ENCODE measurements at regions not wholly inside any gene's neighbourhood (a gene's known extent, or its start where the extent isn't known, plus 50 kb on each side); places are given as distances from the start of the nearest gene placed in this dataset.

- TF ChIP-seq FOXP2 (optimal IDR thresholded peaks at IDR 0.05; ENCODE audit: borderline replicate concordance, extremely low read depth, extremely low read length, insufficient read depth) (no peak), REST (IDR thresholded peaks at IDR 0.05; ENCODE audit: insufficient read depth in 1 of 2, low read depth in 2 of 2, low read length in 2 of 2) (no peak), TAF1 (IDR thresholded peaks at IDR 0.05; ENCODE audit: borderline replicate concordance, insufficient read depth, low read length) (no peak), SIN3A (IDR thresholded peaks at IDR 0.05; ENCODE audit: borderline replicate concordance, insufficient read depth, low read length) (no peak), POLR2AphosphoS5 (IDR thresholded peaks at IDR 0.05; ENCODE audit: low read depth, low read length) (no peak)
Measured at GRCh38 chr3:42032693-42033349, 58.3 kb upstream of the TRAK1 start.

DNA sequence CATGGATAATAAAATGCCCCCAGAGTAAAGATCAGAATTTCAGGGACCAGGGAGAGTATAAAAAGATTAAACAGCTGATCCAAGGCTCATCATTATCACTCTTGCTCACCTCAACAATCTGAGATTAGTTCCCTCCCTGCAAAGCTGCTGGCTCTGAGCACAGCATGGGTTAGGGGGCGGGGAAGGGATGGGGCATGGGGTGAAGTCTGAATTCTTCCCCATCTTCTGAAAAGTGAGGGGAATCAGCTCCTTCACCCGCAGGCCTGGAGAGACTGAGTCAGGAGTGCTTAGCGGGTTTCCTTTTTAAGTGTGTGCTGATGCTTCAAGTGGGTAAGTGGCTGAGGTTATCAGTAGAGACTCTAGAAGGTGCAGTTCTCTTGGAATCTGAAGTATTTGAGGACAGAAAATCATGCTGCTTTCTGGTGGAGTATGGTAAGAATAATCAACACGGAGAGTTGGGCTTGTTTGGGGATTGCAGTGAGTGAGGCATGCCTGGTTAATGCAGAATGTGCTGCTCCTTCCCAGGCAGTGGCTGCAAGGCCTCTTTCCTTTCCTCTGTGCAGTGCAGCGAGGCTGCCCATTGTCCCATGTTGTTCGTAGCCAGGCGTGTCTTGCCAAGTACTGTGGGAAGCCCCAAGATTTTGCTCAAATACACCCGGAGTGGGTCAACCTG, 59.2 kb upstream of the TRAK1 start:
- TF ChIP-seq TAF1 (IDR thresholded peaks at IDR 0.05; ENCODE audit: borderline replicate concordance, insufficient read depth, low read length) (no peak), FOXP2 (optimal IDR thresholded peaks at IDR 0.05; ENCODE audit: borderline replicate concordance, extremely low read depth, extremely low read length, insufficient read depth) (no peak), SIN3A (IDR thresholded peaks at IDR 0.05; ENCODE audit: borderline replicate concordance, insufficient read depth, low read length) (no peak), POLR2AphosphoS5 (IDR thresholded peaks at IDR 0.05; ENCODE audit: low read depth, low read length) (no peak), REST (IDR thresholded peaks at IDR 0.05; ENCODE audit: insufficient read depth in 1 of 2, low read depth in 2 of 2, low read length in 2 of 2) (no peak)

DNA sequence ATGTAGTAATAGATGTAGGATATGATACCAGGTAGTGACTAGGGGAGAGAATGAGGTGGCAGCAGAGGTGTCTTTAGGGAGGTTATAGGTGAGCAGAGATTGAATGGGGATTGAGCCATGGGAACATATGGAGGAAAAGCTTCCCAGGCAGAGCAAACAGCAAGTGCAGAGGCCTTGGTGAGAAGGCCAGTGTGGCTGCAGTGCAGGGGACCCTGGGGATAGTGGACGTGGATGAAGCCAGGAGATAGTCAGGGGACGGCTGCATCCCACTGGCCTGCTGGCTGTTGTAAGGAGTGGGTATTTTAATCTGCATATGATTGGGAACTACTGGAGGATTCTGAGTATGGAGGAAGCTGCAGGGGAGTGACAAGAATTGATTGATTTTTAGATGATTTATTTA, 62.7 kb upstream of the TRAK1 start:
- TF ChIP-seq TAF1 (IDR thresholded peaks at IDR 0.05; ENCODE audit: borderline replicate concordance, insufficient read depth, low read length) (no peak), REST (IDR thresholded peaks at IDR 0.05; ENCODE audit: insufficient read depth in 1 of 2, low read depth in 2 of 2, low read length in 2 of 2) (no peak), POLR2AphosphoS5 (IDR thresholded peaks at IDR 0.05; ENCODE audit: low read depth, low read length) (no peak), FOXP2 (optimal IDR thresholded peaks at IDR 0.05; ENCODE audit: borderline replicate concordance, extremely low read depth, extremely low read length, insufficient read depth) (no peak), SIN3A (IDR thresholded peaks at IDR 0.05; ENCODE audit: borderline replicate concordance, insufficient read depth, low read length) (no peak)

DNA sequence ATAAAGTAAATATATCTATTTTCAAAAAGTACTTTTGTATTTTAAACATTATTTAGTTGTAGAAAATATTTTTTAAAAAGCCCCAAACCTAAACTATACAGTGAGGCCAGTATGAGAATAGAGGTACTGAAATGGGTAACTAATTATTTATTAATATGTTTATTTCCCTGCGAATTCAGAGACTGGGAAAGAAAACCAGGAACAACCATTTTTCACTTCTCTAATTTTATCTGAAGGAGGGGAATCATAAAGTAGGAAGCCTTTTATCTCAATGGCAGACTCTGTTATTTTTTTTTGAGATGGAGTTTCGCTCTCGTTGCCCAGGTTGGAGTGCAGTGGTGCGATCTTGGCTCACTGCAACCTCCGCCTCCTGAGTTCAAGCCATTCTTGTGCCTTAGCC, 63.6 kb upstream of the TRAK1 start:
- no peak for TF ChIP-seq SIN3A (IDR thresholded peaks at IDR 0.05; ENCODE audit: borderline replicate concordance, insufficient read depth, low read length)
- no peak for TF ChIP-seq FOXP2 (optimal IDR thresholded peaks at IDR 0.05; ENCODE audit: borderline replicate concordance, extremely low read depth, extremely low read length, insufficient read depth)
- TF ChIP-seq POLR2AphosphoS5 (IDR thresholded peaks at IDR 0.05; ENCODE audit: low read depth, low read length) = no peak
- TF ChIP-seq REST (IDR thresholded peaks at IDR 0.05; ENCODE audit: insufficient read depth in 1 of 2, low read depth in 2 of 2, low read length in 2 of 2) = no peak
- no peak for TF ChIP-seq TAF1 (IDR thresholded peaks at IDR 0.05; ENCODE audit: borderline replicate concordance, insufficient read depth, low read length)

Data from PFSK-1 (cell line).